Activated naive CD4-positive, alpha-beta T cell treated with Interleukin-2 at 50 U/mL for 16 hours (primary cell): ENCODE measurements at regions not wholly inside any gene's neighbourhood (a gene's known extent, or its start where the extent isn't known, plus 50 kb on each side); places are given as distances from the start of the nearest gene placed in this dataset.

ENCODE experiments used
- DNase-seq: peaks from one replicate; pipeline ENCODE4 v3.0.0-alpha.2; 2020

GRCh38 chr3:117589454-117589853, 879.9 kb downstream of the TUSC7 start:
- DNase-seq: no peak

DNA sequence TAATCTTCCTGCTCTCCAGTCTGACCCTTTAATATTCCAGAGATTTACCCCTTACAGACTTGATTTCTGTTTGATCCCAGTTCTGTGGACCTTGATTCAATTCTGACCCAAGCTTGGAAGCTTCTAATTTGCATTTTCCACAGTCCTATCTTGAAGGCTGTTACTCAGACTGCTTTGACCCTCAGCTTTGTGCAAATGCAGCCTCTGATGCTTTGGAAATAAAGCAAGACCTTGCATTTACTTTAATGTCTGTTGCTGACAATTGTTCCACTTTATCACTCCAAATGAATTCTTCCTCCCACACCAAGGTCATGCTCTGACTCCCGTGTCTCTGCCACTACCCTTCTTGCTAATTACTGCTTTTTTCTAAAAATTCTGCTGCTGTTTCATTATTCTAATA, 886.0 kb downstream of the TUSC7 start:
- DNase-seq: no peak

- no peak for DNase-seq
These were observed 886.9 kb downstream of the TUSC7 start for GRCh38 chr3:117596503-117596902.

DNA sequence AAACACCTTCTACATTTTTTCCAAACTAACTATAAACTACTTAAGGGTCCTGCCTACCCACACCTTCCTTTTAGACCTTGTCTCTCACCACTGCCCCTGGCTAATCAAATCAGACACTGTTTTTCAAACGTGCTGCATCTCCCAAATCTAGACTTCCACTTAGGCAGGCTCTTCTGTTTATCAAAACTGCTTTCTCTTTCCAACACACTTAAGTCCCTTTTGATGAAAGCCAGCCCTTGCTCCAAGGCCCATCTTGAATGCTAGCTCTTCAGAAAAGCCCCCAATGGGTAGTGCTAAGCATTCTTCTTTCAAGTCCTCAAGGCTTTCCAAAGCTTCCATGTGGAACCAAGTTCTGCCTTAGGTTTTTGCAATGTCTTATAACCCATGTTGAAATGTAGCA, 888.3 kb downstream of the TUSC7 start:
- DNase-seq: no peak

DNA sequence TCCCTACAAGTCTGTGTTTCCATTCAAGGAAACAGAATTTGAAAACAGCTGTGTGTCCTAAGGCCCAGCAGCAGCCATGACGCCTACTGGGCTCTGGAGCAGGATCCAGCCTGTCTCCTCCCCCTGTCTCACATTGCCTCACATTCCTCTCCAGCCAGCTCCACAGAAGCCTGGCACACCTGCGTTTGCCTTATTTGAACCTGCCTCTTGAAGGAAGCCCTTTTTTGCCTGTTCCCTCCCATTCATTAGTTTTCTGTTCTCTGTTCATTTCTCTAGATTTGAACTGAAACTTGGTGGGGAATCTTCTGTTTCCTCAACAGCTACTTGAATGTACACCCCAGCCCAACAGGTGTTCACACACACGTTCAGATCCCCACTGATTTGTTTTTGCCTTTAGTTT, 890.5 kb downstream of the TUSC7 start:
- DNase-seq: no peak

- no peak for DNase-seq
These were observed 891.1 kb downstream of the TUSC7 start for GRCh38 chr3:117600666-117601065.

- DNase-seq: no peak
These were observed 892.6 kb downstream of the TUSC7 start for GRCh38 chr3:117602058-117602644.

DNA sequence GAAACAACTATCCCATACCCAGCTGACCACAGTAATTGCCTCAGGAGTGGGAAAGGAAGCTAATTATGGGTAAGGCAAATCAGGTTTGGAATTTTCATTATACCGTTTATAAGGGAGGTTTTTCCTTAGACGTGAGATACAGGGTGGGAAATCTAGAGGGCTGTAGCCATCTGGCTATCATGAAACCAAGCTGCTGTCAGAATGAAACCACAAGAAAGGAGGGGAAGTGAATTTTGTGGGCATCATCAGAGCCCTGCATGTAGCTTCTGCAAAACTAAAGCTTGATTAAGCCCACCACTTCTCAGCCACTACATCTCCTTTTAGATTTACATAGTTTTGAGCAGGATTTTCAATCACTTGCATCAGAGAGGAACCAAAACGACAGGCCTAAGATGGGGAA, 893.5 kb downstream of the TUSC7 start:
- DNase-seq: no peak

GRCh38 chr3:117606866-117607265, 897.3 kb downstream of the TUSC7 start:
- DNase-seq: no peak

GRCh38 chr3:117609330-117609729, 899.8 kb downstream of the TUSC7 start:
- DNase-seq: no peak

DNA sequence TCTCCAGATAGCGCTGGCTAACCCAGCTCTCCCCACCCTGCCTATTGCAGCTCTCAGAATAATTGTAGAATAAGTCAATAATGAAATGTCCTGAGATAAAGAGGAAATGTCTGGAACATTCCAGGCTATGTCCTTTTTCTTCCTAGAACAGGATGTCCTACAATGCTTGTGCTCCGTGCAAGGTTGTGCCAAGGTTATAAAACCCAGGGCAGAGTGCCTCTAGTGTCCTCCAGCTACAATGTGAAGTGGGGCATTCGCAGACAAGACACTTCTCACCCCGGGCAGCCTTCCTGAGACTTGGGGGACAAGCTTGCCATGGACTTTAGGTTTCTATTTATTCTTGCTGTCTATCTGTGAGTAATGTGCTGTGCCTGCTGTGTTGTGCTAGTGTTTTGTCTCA, 900.6 kb downstream of the TUSC7 start:
- no peak for DNase-seq

DNA sequence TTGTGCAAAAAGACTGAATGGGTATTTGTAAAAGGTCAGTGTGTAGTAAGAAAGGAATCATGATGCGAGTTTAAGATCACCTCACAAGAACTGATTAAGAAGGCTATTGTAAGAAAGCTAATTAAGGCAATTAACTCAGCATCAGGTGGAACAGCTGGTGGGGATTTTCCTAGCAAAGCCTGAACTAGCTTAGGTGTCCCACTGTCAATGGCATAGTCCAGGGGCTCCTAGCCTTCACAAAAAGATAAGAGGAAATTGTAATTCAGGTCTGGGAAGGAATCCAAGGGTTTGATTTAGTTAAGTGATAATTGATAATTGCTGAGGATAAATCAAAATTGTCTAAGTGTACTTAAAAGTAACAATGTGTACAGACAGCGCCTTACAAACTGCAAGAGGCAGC, 901.6 kb downstream of the TUSC7 start:
- DNase-seq: no peak

DNA sequence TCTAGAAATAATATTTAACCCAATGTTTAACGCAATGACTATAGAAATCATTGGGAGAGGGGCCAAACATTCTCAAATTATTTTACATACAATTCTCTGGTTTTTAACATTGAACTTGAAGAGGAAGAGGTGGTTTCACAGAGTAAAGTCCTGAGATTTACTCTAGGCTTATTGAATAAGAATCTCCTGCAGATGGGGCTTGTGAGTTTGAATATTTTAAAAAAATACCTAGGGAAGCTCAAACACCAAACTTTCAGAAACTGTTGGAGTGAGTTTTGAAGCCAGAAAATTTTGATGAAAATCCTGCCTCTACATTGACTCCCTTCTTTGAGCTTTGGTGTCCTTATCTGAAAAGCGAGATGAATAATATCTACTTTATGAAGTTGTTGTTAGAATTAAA, 906.6 kb downstream of the TUSC7 start:
- DNase-seq: no peak

DNA sequence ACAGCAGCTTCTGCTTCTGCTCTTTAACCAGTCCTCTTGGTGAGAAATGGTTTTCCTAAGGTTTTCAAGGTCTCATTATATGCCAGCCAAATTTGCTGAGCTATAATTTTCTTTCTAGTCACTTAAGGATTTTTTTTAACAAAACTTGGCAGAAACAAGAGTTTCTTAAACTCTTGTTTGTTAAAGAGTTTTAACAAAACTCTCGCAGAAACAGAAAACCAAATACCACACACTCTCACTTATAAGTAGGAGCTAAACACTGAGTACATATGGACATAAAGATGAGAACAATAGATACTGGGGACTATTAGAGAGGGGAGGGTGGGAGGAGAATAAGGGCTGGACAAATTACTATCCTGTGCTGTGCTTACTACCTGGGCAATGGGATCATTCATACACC, 908.3 kb downstream of the TUSC7 start:
- no peak for DNase-seq

- no peak for DNase-seq
These were observed 908.9 kb downstream of the TUSC7 start for GRCh38 chr3:117618462-117618861.

DNA sequence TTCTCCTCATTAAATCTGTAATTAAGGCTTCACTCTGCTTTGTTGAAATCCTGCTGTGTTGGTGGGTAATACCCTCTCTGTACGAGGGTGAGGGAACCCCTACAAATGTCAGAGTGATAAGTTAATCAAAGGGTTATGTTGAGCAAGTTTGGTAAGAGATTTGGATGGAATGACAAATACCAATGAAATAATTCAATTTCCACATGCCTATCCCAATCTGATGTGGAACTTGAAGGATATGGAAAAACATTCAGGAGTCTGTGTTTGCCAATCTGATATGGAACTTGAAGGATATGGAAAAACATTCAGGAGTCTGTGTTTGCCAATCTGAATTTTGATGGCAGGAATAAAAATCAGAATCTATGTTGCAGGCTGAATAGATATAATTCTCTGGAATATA, 910.2 kb downstream of the TUSC7 start:
- DNase-seq: no peak

DNA sequence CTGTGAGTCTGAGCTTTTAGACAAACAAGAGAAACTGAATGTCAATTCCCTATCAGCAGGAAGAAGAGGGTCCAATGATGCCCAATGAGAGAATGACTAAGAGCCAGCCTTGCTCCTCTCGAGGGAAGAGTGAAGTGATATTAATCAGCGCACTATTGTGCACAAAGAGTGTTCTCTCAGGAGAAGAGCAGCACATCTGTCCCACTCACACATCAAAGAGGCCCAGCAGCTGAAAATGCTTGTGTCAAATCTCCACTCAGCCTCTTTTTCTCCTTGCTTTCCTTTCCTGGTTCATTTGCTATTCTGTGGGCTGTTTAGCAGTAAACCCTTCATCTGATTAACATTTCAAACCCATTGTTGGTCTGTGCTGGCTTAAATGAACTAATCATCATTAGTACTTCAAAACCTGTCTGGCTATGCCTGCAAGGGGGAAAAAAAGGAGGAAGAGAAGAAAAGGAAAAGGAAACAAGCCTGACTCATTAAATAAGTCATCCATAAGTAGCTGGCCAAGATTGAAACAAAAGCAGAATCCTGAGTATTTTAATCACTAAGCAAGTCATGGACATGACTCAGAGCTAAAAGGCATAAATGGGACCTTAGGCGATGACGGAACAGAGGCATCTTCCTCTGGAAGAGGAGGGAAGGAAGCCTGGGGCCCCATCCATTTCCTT, 912.7 kb downstream of the TUSC7 start:
- DNase-seq: no peak

GRCh38 chr3:117624424-117624823, 914.8 kb downstream of the TUSC7 start:
- DNase-seq: no peak

DNA sequence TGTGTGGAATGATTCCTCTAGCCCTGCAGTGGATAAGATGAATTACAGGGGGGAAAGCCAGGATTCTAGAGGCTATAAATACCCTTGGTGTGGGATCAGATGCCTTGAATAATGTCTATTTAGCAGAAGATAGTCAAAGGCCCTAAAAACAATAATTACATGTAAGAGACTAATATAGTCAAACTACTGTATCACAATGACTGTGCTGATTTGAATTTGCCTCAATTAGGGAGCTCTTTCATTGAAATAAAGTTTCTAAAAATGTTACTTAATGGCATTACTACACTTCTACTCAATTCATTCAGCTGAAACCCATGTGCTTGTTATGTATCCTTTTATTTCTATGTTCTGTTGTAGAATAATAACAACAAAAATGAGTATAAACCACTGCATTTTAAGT, 915.6 kb downstream of the TUSC7 start:
- DNase-seq: no peak

DNA sequence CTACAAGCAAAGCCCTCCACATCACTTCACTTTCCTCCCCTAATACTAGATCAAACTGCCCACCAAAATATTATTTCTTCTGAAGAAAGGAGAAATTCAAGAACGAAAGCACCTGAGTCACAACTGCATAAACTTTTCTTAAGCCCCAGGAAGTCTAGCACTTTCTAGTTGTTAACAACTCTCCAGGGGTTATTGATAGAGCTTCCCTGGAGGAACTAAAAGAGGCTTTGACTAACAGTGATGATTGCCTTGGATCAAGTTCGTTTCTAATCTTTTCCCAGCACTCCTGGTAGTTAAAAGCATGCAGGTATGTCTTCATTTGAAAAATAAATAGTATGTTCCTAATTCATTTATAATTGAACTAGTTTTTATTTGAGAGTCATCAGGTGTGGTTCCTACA, 917.0 kb downstream of the TUSC7 start:
- DNase-seq: no peak

GRCh38 chr3:117628823-117629291, 919.3 kb downstream of the TUSC7 start:
- no peak for DNase-seq

GRCh38 chr3:117629505-117629904, 919.9 kb downstream of the TUSC7 start:
- no peak for DNase-seq

DNA sequence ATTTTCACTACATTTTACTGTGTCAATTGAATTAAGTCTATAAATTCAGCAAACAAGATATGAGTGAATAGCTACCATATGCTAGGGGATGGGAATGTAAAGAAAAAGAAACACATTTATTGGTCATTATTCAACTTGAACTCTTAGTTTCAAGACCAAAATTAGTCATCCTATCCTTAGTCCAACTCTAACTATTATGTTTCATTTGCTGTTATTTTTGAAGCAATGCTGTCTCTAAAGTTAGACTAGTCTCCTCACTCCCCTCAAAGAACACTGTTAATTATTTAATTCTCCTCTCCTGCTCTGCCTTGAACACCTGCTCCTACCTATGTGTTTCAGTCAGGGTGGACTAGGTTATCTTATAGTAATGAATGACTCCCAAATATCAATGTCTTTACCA, 920.9 kb downstream of the TUSC7 start:
- no peak for DNase-seq

DNA sequence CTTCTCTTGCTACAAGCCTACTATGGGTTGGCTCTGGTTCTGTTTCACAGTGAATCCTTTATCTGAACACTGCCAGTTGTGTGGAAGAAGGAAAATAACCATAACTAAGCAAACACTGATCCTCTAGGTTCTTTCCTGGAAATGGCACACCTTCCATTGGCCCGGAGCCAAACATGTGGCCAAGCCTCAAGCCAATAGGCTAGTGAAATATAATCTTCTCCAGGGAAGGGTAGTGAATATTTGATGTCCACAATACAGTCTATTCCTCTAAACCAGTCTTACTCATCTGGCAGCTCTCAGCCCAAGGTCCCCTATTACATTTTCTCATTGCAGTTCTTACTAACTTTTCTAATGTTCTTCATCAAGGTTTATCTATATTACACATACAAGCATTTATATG, 921.3 kb downstream of the TUSC7 start:
- DNase-seq: no peak

DNA sequence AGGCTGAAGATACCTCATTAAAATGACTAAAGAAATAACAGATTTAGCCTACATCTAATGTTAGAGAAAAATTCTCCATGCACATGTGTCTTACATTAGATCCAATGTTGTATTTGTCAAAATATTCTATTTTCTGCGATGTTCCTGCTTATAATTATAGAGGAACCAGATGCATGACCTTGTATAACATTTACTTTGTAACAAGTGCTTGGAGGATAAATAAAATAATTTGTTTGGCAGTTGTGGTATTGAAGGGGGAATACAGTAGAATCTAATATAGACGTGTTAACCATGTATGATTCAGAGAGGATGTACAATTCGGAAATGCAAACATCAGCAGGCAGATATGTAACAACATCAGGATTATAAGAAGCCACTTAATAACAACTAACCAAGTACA, 922.2 kb downstream of the TUSC7 start:
- DNase-seq: no peak
